ENCODE measurements at regions not wholly inside any gene's neighbourhood (a gene's known extent, or its start where the extent isn't known, plus 50 kb on each side); places are given as distances from the start of the nearest gene placed in this dataset.
"Not testable (repeated sequence)": the region's sequence is repeated elsewhere in the genome, so short reads cannot be mapped to it uniquely, and the experiment has no call there.

DNA sequence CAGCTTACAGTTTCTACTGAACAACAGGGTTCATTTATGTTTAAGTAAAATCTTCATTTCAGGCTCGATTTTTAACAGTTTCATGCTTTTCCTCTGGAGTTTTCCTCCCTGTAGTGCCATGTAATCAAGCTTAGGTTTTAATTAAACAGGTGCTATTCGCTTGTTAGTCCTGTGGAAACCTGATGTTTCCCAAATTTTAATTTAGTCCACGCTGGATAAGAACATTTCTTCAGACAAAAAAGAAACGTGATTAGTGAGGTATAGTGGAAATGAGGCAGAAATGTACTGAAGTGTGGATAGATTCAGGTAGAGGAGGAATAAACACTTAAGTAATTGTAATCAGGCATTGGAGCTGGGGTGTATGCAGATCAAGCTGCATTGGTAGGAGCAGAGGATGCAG is 1217.5 kb downstream of the AACS start:
- intact Hi-C loops (cut with DNase I): no loop called here
- H3K4me1 ChIP-seq (ENCODE audit: control insufficient read depth in 2 of 3, insufficient read depth in 2 of 3, low read depth in 1 of 3, low read length in 3 of 3): no peaks in the 10 kb centered on the region

DNA sequence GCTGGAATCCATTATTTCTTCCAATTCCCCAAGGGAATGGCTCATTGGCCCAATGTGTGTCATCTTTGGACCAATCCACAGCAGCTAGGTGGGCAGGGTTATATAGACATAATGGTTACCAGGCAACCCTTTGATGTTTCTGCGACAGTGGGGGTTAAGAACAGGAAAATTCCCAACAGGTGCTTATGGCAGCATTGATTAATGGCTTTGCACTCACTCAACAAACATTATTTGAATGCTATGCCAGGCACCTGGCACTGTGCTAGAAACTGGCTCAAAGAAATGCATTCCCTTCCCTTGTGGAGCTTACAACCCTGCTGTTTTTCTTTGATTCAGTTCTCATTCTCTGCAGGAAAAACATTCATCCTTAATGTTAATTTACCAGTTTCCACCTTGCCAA is 1221.0 kb downstream of the AACS start:
- FAIRE-seq (no peak), DNase-seq (no peak)
- TF ChIP-seq, protein P1, sequence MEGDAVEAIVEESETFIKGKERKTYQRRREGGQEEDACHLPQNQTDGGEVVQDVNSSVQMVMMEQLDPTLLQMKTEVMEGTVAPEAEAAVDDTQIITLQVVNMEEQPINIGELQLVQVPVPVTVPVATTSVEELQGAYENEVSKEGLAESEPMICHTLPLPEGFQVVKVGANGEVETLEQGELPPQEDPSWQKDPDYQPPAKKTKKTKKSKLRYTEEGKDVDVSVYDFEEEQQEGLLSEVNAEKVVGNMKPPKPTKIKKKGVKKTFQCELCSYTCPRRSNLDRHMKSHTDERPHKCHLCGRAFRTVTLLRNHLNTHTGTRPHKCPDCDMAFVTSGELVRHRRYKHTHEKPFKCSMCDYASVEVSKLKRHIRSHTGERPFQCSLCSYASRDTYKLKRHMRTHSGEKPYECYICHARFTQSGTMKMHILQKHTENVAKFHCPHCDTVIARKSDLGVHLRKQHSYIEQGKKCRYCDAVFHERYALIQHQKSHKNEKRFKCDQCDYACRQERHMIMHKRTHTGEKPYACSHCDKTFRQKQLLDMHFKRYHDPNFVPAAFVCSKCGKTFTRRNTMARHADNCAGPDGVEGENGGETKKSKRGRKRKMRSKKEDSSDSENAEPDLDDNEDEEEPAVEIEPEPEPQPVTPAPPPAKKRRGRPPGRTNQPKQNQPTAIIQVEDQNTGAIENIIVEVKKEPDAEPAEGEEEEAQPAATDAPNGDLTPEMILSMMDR (IDR thresholded peaks at IDR 0.05; ENCODE audit: borderline replicate concordance, extremely low read depth, insufficient read depth): no peak
- H3K4me3 ChIP-seq (ENCODE audit: low read length in 3 of 3): no peak overlapping the region
- no peaks in the 10 kb centered on the region for H3K36me3 ChIP-seq (ENCODE audit: control insufficient read depth in 2 of 3, insufficient read depth in 3 of 3, low read length in 3 of 3)
- no peak overlapping the region for H3K9ac ChIP-seq (ENCODE audit: low read length in 3 of 3)
- H3K27ac ChIP-seq (ENCODE audit: low read depth in 2 of 2, low read length in 2 of 2): no peak overlapping the region
- no peaks in the 10 kb centered on the region for H3K9me3 ChIP-seq (ENCODE audit: control insufficient read depth in 2 of 3, insufficient read depth in 1 of 3, low read length in 3 of 3)
- H3K27me3 ChIP-seq (ENCODE audit: control insufficient read depth, insufficient read depth, low read length): no peaks in the 10 kb centered on the region
- intact Hi-C loops (cut with DNase I): no loop called here
- no peaks in the 10 kb centered on the region for H3K4me1 ChIP-seq (ENCODE audit: control insufficient read depth in 2 of 3, insufficient read depth in 2 of 3, low read depth in 1 of 3, low read length in 3 of 3)

More for the DNA sequence above, 1217.5 kb downstream of the AACS start:
- no peaks in the 10 kb centered on the region for H3K36me3 ChIP-seq (ENCODE audit: control insufficient read depth in 2 of 3, insufficient read depth in 3 of 3, low read length in 3 of 3)
- no peaks in the 10 kb centered on the region for H3K9me3 ChIP-seq (ENCODE audit: control insufficient read depth in 2 of 3, insufficient read depth in 1 of 3, low read length in 3 of 3)
- no peak overlapping the region for H3K9ac ChIP-seq (ENCODE audit: low read length in 3 of 3)
- no peaks in the 10 kb centered on the region for H3K27me3 ChIP-seq (ENCODE audit: control insufficient read depth, insufficient read depth, low read length)
- H3K4me3 ChIP-seq (ENCODE audit: low read length in 3 of 3): no peak overlapping the region
- TF ChIP-seq, protein P1 (IDR thresholded peaks at IDR 0.05; ENCODE audit: borderline replicate concordance, extremely low read depth, insufficient read depth): no peak
- DNase-seq (no peak), FAIRE-seq (no peak)
- H3K27ac ChIP-seq (ENCODE audit: low read depth in 2 of 2, low read length in 2 of 2): no peak overlapping the region

DNA sequence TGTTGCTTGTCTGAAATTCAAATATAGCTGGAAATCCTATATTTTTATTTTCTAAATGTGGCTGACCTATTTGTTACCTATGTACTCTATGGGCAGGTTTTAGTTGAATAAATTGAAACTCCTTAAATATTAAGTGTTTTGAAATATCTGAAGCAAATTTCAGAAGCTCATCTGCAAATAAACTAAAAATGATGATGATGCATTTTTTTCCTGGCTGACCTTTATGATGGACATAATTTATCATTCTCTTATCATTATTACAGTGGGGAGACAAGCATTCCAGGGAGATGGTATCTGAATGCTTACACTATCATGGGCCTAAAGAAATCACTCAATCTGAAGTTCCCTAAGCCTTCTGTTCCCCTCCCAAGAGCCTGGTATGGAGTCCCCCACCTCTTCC is 1225.2 kb downstream of the AACS start:
- H3K27me3 ChIP-seq (ENCODE audit: control insufficient read depth, insufficient read depth, low read length): no peaks in the 10 kb centered on the region
- no peaks in the 10 kb centered on the region for H3K36me3 ChIP-seq (ENCODE audit: control insufficient read depth in 2 of 3, insufficient read depth in 3 of 3, low read length in 3 of 3)
- TF ChIP-seq, protein P1 (IDR thresholded peaks at IDR 0.05; ENCODE audit: borderline replicate concordance, extremely low read depth, insufficient read depth): no peak
- no peaks in the 10 kb centered on the region for H3K9me3 ChIP-seq (ENCODE audit: control insufficient read depth in 2 of 3, insufficient read depth in 1 of 3, low read length in 3 of 3)
- H3K9ac ChIP-seq (ENCODE audit: low read length in 3 of 3): no peak overlapping the region
- intact Hi-C loops (cut with DNase I): no loop called here
- H3K4me1 ChIP-seq (ENCODE audit: control insufficient read depth in 2 of 3, insufficient read depth in 2 of 3, low read depth in 1 of 3, low read length in 3 of 3): no peaks in the 10 kb centered on the region
- DNase-seq (no peak), FAIRE-seq (no peak)
- no peak overlapping the region for H3K4me3 ChIP-seq (ENCODE audit: low read length in 3 of 3)
- no peak overlapping the region for H3K27ac ChIP-seq (ENCODE audit: low read depth in 2 of 2, low read length in 2 of 2)

GRCh38 chr12:126291987-126292386 is 1226.8 kb downstream of the AACS start:
- H3K9ac ChIP-seq (ENCODE audit: low read length in 3 of 3); H3K4me1 ChIP-seq (ENCODE audit: control insufficient read depth in 2 of 3, insufficient read depth in 2 of 3, low read depth in 1 of 3, low read length in 3 of 3); H3K36me3 ChIP-seq (ENCODE audit: control insufficient read depth in 2 of 3, insufficient read depth in 3 of 3, low read length in 3 of 3); H3K4me3 ChIP-seq (ENCODE audit: low read length in 3 of 3); DNase-seq; H3K9me3 ChIP-seq (ENCODE audit: control insufficient read depth in 2 of 3, insufficient read depth in 1 of 3, low read length in 3 of 3); FAIRE-seq; intact Hi-C loops (cut with DNase I); H3K27me3 ChIP-seq (ENCODE audit: control insufficient read depth, insufficient read depth, low read length); H3K27ac ChIP-seq (ENCODE audit: low read depth in 2 of 2, low read length in 2 of 2): not testable (repeated sequence)
